H9 (cell line): ENCODE measurements at regions not wholly inside any gene's neighbourhood (a gene's known extent, or its start where the extent isn't known, plus 50 kb on each side); places are given as distances from the start of the nearest gene placed in this dataset.

Source experiments
- DNase-seq: peaks from one replicate; pipeline ENCODE4 v3.0.0-alpha.2; 2017
- H2AFZ ChIP-seq: one replicate; pipeline ENCODE4 v1.6.1; 2013; ENCODE audit warnings: mild to moderate bottlenecking, low read length, control low read depth, moderate library complexity
- H2AK5ac ChIP-seq: 2 replicates; pipeline ENCODE4 v1.6.1; 2013; ENCODE audit warnings: low read length, control low read depth, mixed read lengths; ENCODE audit not compliant: insufficient read length
- H2BK120ac ChIP-seq: one replicate; pipeline ENCODE4 v1.6.1; 2013; ENCODE audit warnings: low read depth, mild to moderate bottlenecking, low read length, control low read depth, inconsistent platforms; ENCODE audit not compliant: poor library complexity, severe bottlenecking
- H2BK12ac ChIP-seq: 2 replicates; pipeline ENCODE4 v1.6.1; 2013; ENCODE audit warnings: low read length, control low read depth, mixed read lengths, low read depth; ENCODE audit not compliant: insufficient read length
- H2BK15ac ChIP-seq: 2 replicates; pipeline ENCODE4 v1.6.1; 2013; ENCODE audit warnings: low read depth, low read length, control low read depth
- H2BK20ac ChIP-seq: one replicate; pipeline ENCODE4 v1.6.1; 2013; ENCODE audit warnings: low read depth, mild to moderate bottlenecking, low read length, control low read depth, inconsistent platforms; ENCODE audit not compliant: poor library complexity, severe bottlenecking
- H2BK5ac ChIP-seq: 2 replicates; pipeline ENCODE4 v1.6.1; 2013; ENCODE audit warnings: low read length, control low read depth, mixed read lengths; ENCODE audit not compliant: insufficient read length
- H3K14ac ChIP-seq: 2 replicates; pipeline ENCODE4 v1.6.1; 2013; ENCODE audit warnings: low read length, control low read depth; ENCODE audit not compliant: insufficient read depth
- H3K18ac ChIP-seq: 2 replicates; pipeline ENCODE4 v1.6.1; 2013; ENCODE audit warnings: low read depth, mild to moderate bottlenecking, mixed read lengths, low read length, control low read depth; ENCODE audit not compliant: insufficient read length
- H3K23ac ChIP-seq: 2 replicates; pipeline ENCODE4 v1.6.1; 2013; ENCODE audit warnings: low read length, control low read depth, mixed read lengths, low read depth; ENCODE audit not compliant: insufficient read length
- H3K23me2 ChIP-seq: 2 replicates; pipeline ENCODE4 v1.6.1; 2013; ENCODE audit warnings: low read depth, mild to moderate bottlenecking, mixed read lengths, low read length, control low read depth; ENCODE audit not compliant: insufficient read length, poor library complexity, severe bottlenecking
- H3K27ac ChIP-seq: 2 replicates; pipeline ENCODE4 v1.5.1; 2013; ENCODE audit warnings: low read length, control low read depth, mixed read lengths, low read depth; ENCODE audit not compliant: insufficient read length
- H3K27me3 ChIP-seq: 2 replicates; pipeline ENCODE4 v1.6.1; 2013; ENCODE audit warnings: low read length, control low read depth, inconsistent platforms; ENCODE audit not compliant: insufficient read depth
- H3K4ac ChIP-seq: 2 replicates; pipeline ENCODE4 v1.6.1; 2013; ENCODE audit warnings: low read depth, mild to moderate bottlenecking, control low read depth, inconsistent platforms, low read length, moderate library complexity
- H3K4me1 ChIP-seq: 2 replicates; pipeline ENCODE4 v1.6.1; 2013; ENCODE audit warnings: low read length, control low read depth, inconsistent platforms; ENCODE audit not compliant: insufficient read depth
- H3K4me2 ChIP-seq: 2 replicates; pipeline ENCODE4 v1.6.1; 2013; ENCODE audit warnings: low read length, control low read depth, mixed read lengths; ENCODE audit not compliant: insufficient read length, insufficient read depth
- H3K56ac ChIP-seq: 2 replicates; pipeline ENCODE4 v1.6.1; 2013; ENCODE audit warnings: low read depth, mild to moderate bottlenecking, mixed read lengths, low read length, control low read depth; ENCODE audit not compliant: insufficient read length
- H3K79me1 ChIP-seq: 2 replicates; pipeline ENCODE4 v1.6.1; 2013; ENCODE audit warnings: low read depth, mild to moderate bottlenecking, moderate library complexity, low read length, control low read depth, inconsistent platforms; ENCODE audit not compliant: insufficient read depth, poor library complexity, severe bottlenecking
- H3K79me2 ChIP-seq: 2 replicates; pipeline ENCODE4 v1.6.1; 2013; ENCODE audit warnings: low read length, control low read depth, inconsistent platforms; ENCODE audit not compliant: insufficient read depth
- H3K9ac ChIP-seq: 2 replicates; pipeline ENCODE4 v1.6.1; 2013; ENCODE audit warnings: low read length, control low read depth, mixed read lengths; ENCODE audit not compliant: insufficient read length; ENCODE audit errors: extremely low read depth
- H3K9me3 ChIP-seq: one replicate; pipeline ENCODE4 v1.6.1; 2013; ENCODE audit warnings: low read depth, low read length, inconsistent platforms; ENCODE audit not compliant: control insufficient read depth
- H3T11ph ChIP-seq: one replicate; pipeline ENCODE4 v1.6.1; 2013; ENCODE audit warnings: mild to moderate bottlenecking, low read length, control low read depth, inconsistent platforms
- H4K20me1 ChIP-seq: one replicate; pipeline ENCODE4 v1.6.1; 2013; ENCODE audit not compliant: control insufficient read depth, insufficient read length, insufficient read depth
- H4K5ac ChIP-seq: 2 replicates; pipeline ENCODE4 v1.6.1; 2013; ENCODE audit warnings: low read depth, mild to moderate bottlenecking, mixed read lengths, low read length, control low read depth; ENCODE audit not compliant: insufficient read length
- H4K8ac ChIP-seq: replicated peaks from 2 replicates; pipeline ENCODE4 v1.6.1; 2013; ENCODE audit warnings: low read length, control low read depth, mixed read lengths, low read depth; ENCODE audit not compliant: insufficient read length
- H4K91ac ChIP-seq: 2 replicates; pipeline ENCODE4 v1.6.1; 2013; ENCODE audit warnings: low read depth, mild to moderate bottlenecking, moderate library complexity, mixed read lengths, low read length, control low read depth; ENCODE audit not compliant: insufficient read length
- H3K27ac Mint-ChIP-seq, 3 experiments: 2 replicates in 2 of 3; 3 replicates in 1 of 3; pipeline ENCODE4 v1.8.0; 2020 to 2021; ENCODE audit warnings: mixed read lengths in 3 of 3, mild to moderate bottlenecking in 1 of 3, moderate library complexity in 1 of 3
- H3K27me3 Mint-ChIP-seq: 2 replicates; pipeline ENCODE4 v1.8.0; 2021; ENCODE audit warnings: low read depth, mild to moderate bottlenecking, moderate library complexity, mixed read lengths
- H3K36me3 Mint-ChIP-seq, 3 experiments: 2 replicates in 2 of 3; 3 replicates in 1 of 3; pipeline ENCODE4 v1.8.0; 2020 to 2021; ENCODE audit warnings: low read depth in 3 of 3, mixed read lengths in 3 of 3; ENCODE audit not compliant: insufficient read depth in 1 of 3
- H3K4me1 Mint-ChIP-seq, 2 experiments: 2 replicates each; pipeline ENCODE4 v1.8.0; 2020; ENCODE audit warnings: mixed read lengths in 2 of 2
- H3K4me3 Mint-ChIP-seq, 2 experiments: 2 replicates in 1 of 2; 3 replicates in 1 of 2; pipeline ENCODE4 v1.8.0; 2020 to 2021; ENCODE audit warnings: mild to moderate bottlenecking in 2 of 2, mixed read lengths in 2 of 2, moderate library complexity in 1 of 2
- H3K9me3 Mint-ChIP-seq, 2 experiments: 2 replicates in 1 of 2; 3 replicates in 1 of 2; pipeline ENCODE4 v1.8.0; 2020; ENCODE audit warnings: mild to moderate bottlenecking in 2 of 2, mixed read lengths in 2 of 2, moderate library complexity in 1 of 2
- WGBS: extraction: QIAGEN DNeasy Blood & Tissue Kit; methylation state at CpG from one replicate; pipeline ENCODE4 v1.1.7; 2013; ENCODE audit warnings: missing lambda C conversion rate, low lambda C conversion rate, mixed read lengths; ENCODE audit not compliant: insufficient read length; ENCODE audit errors: extremely low coverage; 5-methylcytosine and 5-hydroxymethylcytosine counted together
- TF ChIP-seq, protein P1 (sequence below): fragments of 200-600 bp; sonication (generic); conservative IDR thresholded peaks from 3 replicates; pipeline ENCODE4 v1.8.0; 2021; ENCODE audit warnings: antibody characterized with exemption, mild to moderate bottlenecking

DNA sequence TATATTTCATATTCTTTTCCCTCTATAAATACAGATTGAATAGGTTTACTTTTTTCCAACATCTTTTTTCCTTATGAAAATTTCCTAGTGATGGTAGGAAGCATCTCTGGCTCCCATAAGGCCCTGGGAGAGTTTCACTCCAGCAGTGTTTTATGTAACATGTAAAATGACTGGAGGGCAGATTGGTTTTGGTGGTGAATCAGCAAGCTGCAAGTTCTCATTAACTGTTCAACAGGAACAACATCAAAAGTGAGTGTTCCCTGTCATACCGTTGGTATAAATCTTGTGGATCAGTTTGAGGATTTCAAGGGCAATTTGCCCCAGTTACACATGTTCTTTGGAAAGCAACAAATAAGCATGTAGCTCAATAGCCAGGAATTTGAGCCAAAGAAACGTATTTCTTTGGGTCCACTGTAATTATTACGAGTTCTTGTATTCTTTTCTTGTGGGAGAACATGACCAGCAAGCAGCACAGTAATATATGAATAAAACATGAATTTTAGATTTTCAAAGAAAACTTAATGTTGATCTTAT is 345.7 kb downstream of the SV2B start:
- no peak overlapping the region for H3K4ac ChIP-seq
- H3K27ac ChIP-seq = no peak overlapping the region
- H3K79me1 ChIP-seq = no peaks in the 10 kb centered on the region
- H4K8ac ChIP-seq = no peak overlapping the region
- H4K5ac ChIP-seq = no peak overlapping the region
- H3K4me2 ChIP-seq = no peak overlapping the region
- H3K23ac ChIP-seq = no peak overlapping the region
- no peaks in the 10 kb centered on the region for H3K27me3 ChIP-seq
- no peak overlapping the region for H2BK15ac ChIP-seq
- no peak overlapping the region for H2AFZ ChIP-seq
- H3K56ac ChIP-seq = no peak overlapping the region
- no peak overlapping the region for H2BK12ac ChIP-seq
- TF ChIP-seq, protein P1, sequence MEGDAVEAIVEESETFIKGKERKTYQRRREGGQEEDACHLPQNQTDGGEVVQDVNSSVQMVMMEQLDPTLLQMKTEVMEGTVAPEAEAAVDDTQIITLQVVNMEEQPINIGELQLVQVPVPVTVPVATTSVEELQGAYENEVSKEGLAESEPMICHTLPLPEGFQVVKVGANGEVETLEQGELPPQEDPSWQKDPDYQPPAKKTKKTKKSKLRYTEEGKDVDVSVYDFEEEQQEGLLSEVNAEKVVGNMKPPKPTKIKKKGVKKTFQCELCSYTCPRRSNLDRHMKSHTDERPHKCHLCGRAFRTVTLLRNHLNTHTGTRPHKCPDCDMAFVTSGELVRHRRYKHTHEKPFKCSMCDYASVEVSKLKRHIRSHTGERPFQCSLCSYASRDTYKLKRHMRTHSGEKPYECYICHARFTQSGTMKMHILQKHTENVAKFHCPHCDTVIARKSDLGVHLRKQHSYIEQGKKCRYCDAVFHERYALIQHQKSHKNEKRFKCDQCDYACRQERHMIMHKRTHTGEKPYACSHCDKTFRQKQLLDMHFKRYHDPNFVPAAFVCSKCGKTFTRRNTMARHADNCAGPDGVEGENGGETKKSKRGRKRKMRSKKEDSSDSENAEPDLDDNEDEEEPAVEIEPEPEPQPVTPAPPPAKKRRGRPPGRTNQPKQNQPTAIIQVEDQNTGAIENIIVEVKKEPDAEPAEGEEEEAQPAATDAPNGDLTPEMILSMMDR = no peak
- no peak overlapping the region for H2BK5ac ChIP-seq
- no peak overlapping the region for H3K9ac ChIP-seq
- no peak overlapping the region for H3K14ac ChIP-seq
- Mint-ChIP-seq H3K4me1 (no peaks in the 10 kb centered on the region; a peak in 1 of 4 replicates), H3K9me3 (peaks cover 0 to 2% of the 10 kb centered on the region in 2 experiments; a peak in 1 of 5 replicates), H3K27ac (no peak overlapping the region), H3K27me3 (no peaks in the 10 kb centered on the region), H3K36me3 (no peaks in the 10 kb centered on the region; a peak in 2 of 7 replicates), H3K4me3 (no peak overlapping the region)
- H2BK120ac ChIP-seq = no peak overlapping the region
- H2AK5ac ChIP-seq = no peak overlapping the region
- no peaks in the 10 kb centered on the region for H3K9me3 ChIP-seq
- no peak overlapping the region for H3T11ph ChIP-seq
- H4K20me1 ChIP-seq = no peaks in the 10 kb centered on the region
- H3K4me1 ChIP-seq = no peaks in the 10 kb centered on the region
- no peak overlapping the region for H3K18ac ChIP-seq
- H4K91ac ChIP-seq = no peak overlapping the region
- no peak overlapping the region for H2BK20ac ChIP-seq
- no peaks in the 10 kb centered on the region for H3K23me2 ChIP-seq
- no peaks in the 10 kb centered on the region for H3K79me2 ChIP-seq
- whole genome bisulfite sequencing = no CpG with 5 or more reads among the region's 3 CpGs
- DNase-seq = no peak
